Lung microvascular endothelial cell (primary cell): ENCODE measurements at regions not wholly inside any gene's neighbourhood (a gene's known extent, or its start where the extent isn't known, plus 50 kb on each side); places are given as distances from the start of the nearest gene placed in this dataset.
"Not testable (repeated sequence)": the region's sequence is repeated elsewhere in the genome, so short reads cannot be mapped to it uniquely, and the experiment has no call there.

Experiments used
- DNase-seq, 2 donors: peaks; one replicate each; pipeline versions ENCODE4 v3.0.0 to v3.0.0-alpha.2; 2010; ENCODE audit warnings: low read depth in 2 of 2

GRCh38 chr2:209146682-209147320 is 277.0 kb upstream of the MAP2 start:
- DNase-seq = no peak

- DNase-seq = no peak
Measured at GRCh38 chr2:209147981-209148380, 275.9 kb upstream of the MAP2 start.

GRCh38 chr2:209160800-209161588 is 262.9 kb upstream of the MAP2 start:
- DNase-seq = no peak

- no peak for DNase-seq
Measured at GRCh38 chr2:209162129-209162528, 261.7 kb upstream of the MAP2 start.

GRCh38 chr2:209181984-209182383 is 241.9 kb upstream of the MAP2 start:
- DNase-seq = no peak

- not testable (repeated sequence) for DNase-seq
Measured at GRCh38 chr2:209186886-209187285, 237.0 kb upstream of the MAP2 start.

GRCh38 chr2:209189893-209190292 is 234.0 kb upstream of the MAP2 start:
- DNase-seq = no peak

GRCh38 chr2:209191139-209191538 is 232.7 kb upstream of the MAP2 start:
- no peak for DNase-seq

- DNase-seq = no peak
Measured at GRCh38 chr2:209194717-209195116, 229.1 kb upstream of the MAP2 start.

- peak in 1 of 2 donors; percentile 2 for DNase-seq
Measured at GRCh38 chr2:209208211-209208610, 215.6 kb upstream of the MAP2 start.

- DNase-seq = no peak
Measured at GRCh38 chr2:209209943-209210342, 213.9 kb upstream of the MAP2 start.

- DNase-seq = no peak
Measured at GRCh38 chr2:209230560-209230959, 193.3 kb upstream of the MAP2 start.

- DNase-seq = no peak
Measured at GRCh38 chr2:209236377-209236776, 187.5 kb upstream of the MAP2 start.

- no peak for DNase-seq
Measured at GRCh38 chr2:209238765-209239584, 184.9 kb upstream of the MAP2 start.

GRCh38 chr2:209239585-209239938 is 184.3 kb upstream of the MAP2 start:
- no peak for DNase-seq

GRCh38 chr2:209240204-209240603 is 183.6 kb upstream of the MAP2 start:
- no peak for DNase-seq

GRCh38 chr2:209253544-209253943 is 170.3 kb upstream of the MAP2 start:
- no peak for DNase-seq

GRCh38 chr2:209259767-209260166 is 164.1 kb upstream of the MAP2 start:
- no peak for DNase-seq

GRCh38 chr2:209260281-209260680 is 163.6 kb upstream of the MAP2 start:
- no peak for DNase-seq

GRCh38 chr2:209261366-209262053 is 162.3 kb upstream of the MAP2 start:
- not testable (repeated sequence) for DNase-seq

GRCh38 chr2:209269024-209269423 is 154.8 kb upstream of the MAP2 start:
- no peak for DNase-seq

- no peak for DNase-seq
Measured at GRCh38 chr2:209276000-209276399, 147.8 kb upstream of the MAP2 start.
